Endodermal cell (in vitro differentiated cells): ENCODE measurements at regions not wholly inside any gene's neighbourhood (a gene's known extent, or its start where the extent isn't known, plus 50 kb on each side); places are given as distances from the start of the nearest gene placed in this dataset.
A peak's percentile ranks its signal among the peaks of the same experiment; 100 is the strongest.

ENCODE experiments used
- DNase-seq: peaks from one replicate; pipeline ENCODE4 v3.0.0-alpha.2; 2017
- H3K27ac ChIP-seq: 2 replicates; pipeline ENCODE4 v1.5.1; 2013; ENCODE audit warnings: mild to moderate bottlenecking, low read depth, low read length, moderate library complexity
- H3K27me3 ChIP-seq: 2 replicates; pipeline ENCODE4 v1.6.1; 2013; ENCODE audit warnings: mild to moderate bottlenecking, low read length, moderate library complexity; ENCODE audit not compliant: insufficient read depth, control insufficient read depth, poor library complexity, severe bottlenecking
- H3K36me3 ChIP-seq: 2 replicates; pipeline ENCODE4 v1.7.0; 2013; ENCODE audit warnings: mild to moderate bottlenecking, low read length, moderate library complexity; ENCODE audit not compliant: control insufficient read depth, insufficient read depth
- H3K4me1 ChIP-seq: one replicate; pipeline ENCODE4 v1.7.0; 2013; ENCODE audit warnings: low read length; ENCODE audit not compliant: control insufficient read depth, insufficient read depth
- H3K4me3 ChIP-seq: 2 replicates; pipeline ENCODE4 v1.5.1; 2013; ENCODE audit warnings: mild to moderate bottlenecking, low read length, moderate library complexity
- H3K9ac ChIP-seq: 2 replicates; pipeline ENCODE4 v1.6.1; 2013; ENCODE audit warnings: mild to moderate bottlenecking, low read length, moderate library complexity; ENCODE audit not compliant: poor library complexity, severe bottlenecking; ENCODE audit errors: extremely low read depth
- H3K9me3 ChIP-seq: 2 replicates; pipeline ENCODE4 v1.6.1; 2013; ENCODE audit warnings: mild to moderate bottlenecking, low read length, moderate library complexity; ENCODE audit not compliant: control insufficient read depth
- H3K27ac Mint-ChIP-seq: 2 replicates; pipeline ENCODE4 v1.8.0; 2020; ENCODE audit warnings: mixed read lengths
- H3K27me3 Mint-ChIP-seq: 2 replicates; pipeline ENCODE4 v1.8.0; 2021; ENCODE audit warnings: mild to moderate bottlenecking, mixed read lengths; ENCODE audit not compliant: insufficient read depth
- H3K36me3 Mint-ChIP-seq: 2 replicates; pipeline ENCODE4 v1.8.0; 2020; ENCODE audit warnings: low read depth, mixed read lengths
- H3K4me1 Mint-ChIP-seq: 2 replicates; pipeline ENCODE4 v1.8.0; 2020; ENCODE audit warnings: mixed read lengths
- H3K4me3 Mint-ChIP-seq: 2 replicates; pipeline ENCODE4 v1.8.0; 2020; ENCODE audit warnings: mild to moderate bottlenecking, moderate library complexity, mixed read lengths
- H3K9me3 Mint-ChIP-seq: 2 replicates; pipeline ENCODE4 v1.8.0; 2020; ENCODE audit warnings: mild to moderate bottlenecking, mixed read lengths
- WGBS, 2 experiments: methylation state at CpG; one replicate each; pipeline versions ENCODE4 v1.1.5 to v1.1.7; 2013; ENCODE audit warnings: missing lambda C conversion rate in 2 of 2, mixed read lengths in 1 of 2; ENCODE audit not compliant: insufficient coverage in 1 of 2, insufficient read length in 1 of 2; 5-methylcytosine and 5-hydroxymethylcytosine counted together
- TF ChIP-seq, protein P1 (sequence below): fragments of 200-600 bp; sonication (generic); conservative IDR thresholded peaks from 2 replicates; pipeline ENCODE4 v1.5.0; 2021; ENCODE audit warnings: antibody characterized with exemption, mild to moderate bottlenecking

DNA sequence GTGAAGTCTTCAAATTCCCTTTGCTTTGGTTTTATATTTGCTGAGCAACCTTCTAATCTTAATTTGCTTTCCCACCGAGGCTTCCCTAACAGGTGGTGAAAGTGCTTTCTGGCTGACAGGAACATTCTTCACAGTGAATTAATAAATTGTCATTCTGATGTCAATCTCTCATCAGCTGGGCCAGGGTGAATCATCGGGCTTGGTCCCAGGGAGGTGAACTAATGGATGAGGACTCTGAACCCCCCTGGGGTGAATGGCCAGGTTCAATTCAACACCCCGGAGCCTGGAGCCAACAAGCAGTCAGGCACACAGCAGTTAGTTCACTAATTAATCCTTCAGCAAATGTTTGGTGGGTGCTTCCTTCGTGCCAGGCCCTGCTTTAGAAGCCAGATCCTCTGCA is 155.4 kb upstream of the PDGFD start:
- Mint-ChIP-seq H3K4me3 (no peak overlapping the region), H3K36me3 (no peaks in the 10 kb centered on the region), H3K27ac (no peak overlapping the region), H3K4me1 (peaks cover 11% of the 10 kb centered on the region), H3K9me3 (no peaks in the 10 kb centered on the region), H3K27me3 (no peaks in the 10 kb centered on the region)
- H3K4me1 ChIP-seq, result no peaks in the 10 kb centered on the region
- no peaks in the 10 kb centered on the region for H3K36me3 ChIP-seq
- WGBS, 2 experiments, result 87 to 96% methylated on average over 3 to 4 of the region's 4 CpGs
- H3K9me3 ChIP-seq, result no peaks in the 10 kb centered on the region
- no peak overlapping the region for H3K4me3 ChIP-seq
- TF ChIP-seq, protein P1, sequence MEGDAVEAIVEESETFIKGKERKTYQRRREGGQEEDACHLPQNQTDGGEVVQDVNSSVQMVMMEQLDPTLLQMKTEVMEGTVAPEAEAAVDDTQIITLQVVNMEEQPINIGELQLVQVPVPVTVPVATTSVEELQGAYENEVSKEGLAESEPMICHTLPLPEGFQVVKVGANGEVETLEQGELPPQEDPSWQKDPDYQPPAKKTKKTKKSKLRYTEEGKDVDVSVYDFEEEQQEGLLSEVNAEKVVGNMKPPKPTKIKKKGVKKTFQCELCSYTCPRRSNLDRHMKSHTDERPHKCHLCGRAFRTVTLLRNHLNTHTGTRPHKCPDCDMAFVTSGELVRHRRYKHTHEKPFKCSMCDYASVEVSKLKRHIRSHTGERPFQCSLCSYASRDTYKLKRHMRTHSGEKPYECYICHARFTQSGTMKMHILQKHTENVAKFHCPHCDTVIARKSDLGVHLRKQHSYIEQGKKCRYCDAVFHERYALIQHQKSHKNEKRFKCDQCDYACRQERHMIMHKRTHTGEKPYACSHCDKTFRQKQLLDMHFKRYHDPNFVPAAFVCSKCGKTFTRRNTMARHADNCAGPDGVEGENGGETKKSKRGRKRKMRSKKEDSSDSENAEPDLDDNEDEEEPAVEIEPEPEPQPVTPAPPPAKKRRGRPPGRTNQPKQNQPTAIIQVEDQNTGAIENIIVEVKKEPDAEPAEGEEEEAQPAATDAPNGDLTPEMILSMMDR, result no peak
- no peak overlapping the region for H3K9ac ChIP-seq
- no peaks in the 10 kb centered on the region for H3K27me3 ChIP-seq
- no peak for DNase-seq
- no peak overlapping the region for H3K27ac ChIP-seq

DNA sequence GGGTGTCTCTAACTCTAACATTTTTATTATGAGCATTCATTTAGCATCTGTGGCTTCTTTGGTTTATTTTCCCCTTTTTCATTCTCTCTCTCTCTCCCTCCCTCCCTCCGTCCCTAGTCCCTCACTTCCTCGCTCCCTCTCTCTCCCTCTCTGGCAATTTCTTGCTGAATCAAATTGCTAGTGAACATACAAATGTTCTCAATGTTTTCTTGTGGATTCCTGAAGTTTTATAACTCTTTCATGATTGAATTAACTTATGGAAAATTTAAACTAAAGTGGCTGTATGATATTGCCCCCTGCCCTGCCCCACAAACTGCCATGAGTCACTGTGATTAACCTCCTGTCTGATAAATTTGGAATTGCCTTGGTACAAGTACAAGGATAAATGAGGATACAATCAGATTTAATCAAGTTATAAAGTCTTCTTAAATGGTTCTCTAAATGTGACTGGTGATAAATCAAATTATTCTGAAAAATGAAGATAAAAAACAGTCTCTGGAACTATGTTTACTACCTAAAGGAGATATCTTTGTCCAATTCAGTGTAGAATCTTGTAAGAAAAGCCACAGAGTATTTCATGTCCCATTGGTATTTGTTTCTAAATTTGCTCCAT is 143.0 kb upstream of the PDGFD start:
- no peaks in the 10 kb centered on the region for H3K4me1 ChIP-seq
- H3K27me3 Mint-ChIP-seq, result no peaks in the 10 kb centered on the region
- H3K27ac ChIP-seq, result no peak overlapping the region
- peaks cover 4% of the 10 kb centered on the region for H3K4me1 Mint-ChIP-seq
- H3K27me3 ChIP-seq, result no peaks in the 10 kb centered on the region
- no peaks in the 10 kb centered on the region for H3K9me3 Mint-ChIP-seq
- no peaks in the 10 kb centered on the region for H3K36me3 Mint-ChIP-seq
- no peaks in the 10 kb centered on the region for H3K9me3 ChIP-seq
- H3K9ac ChIP-seq, result no peak overlapping the region
- no peak overlapping the region for H3K4me3 Mint-ChIP-seq
- WGBS, 2 experiments, result 83 to 93% methylated on average over 1 to 2 of the region's 2 CpGs
- no peak for DNase-seq
- H3K36me3 ChIP-seq, result no peaks in the 10 kb centered on the region
- TF ChIP-seq, protein P1, result no peak
- H3K27ac Mint-ChIP-seq, result no peak overlapping the region
- no peak overlapping the region for H3K4me3 ChIP-seq

DNA sequence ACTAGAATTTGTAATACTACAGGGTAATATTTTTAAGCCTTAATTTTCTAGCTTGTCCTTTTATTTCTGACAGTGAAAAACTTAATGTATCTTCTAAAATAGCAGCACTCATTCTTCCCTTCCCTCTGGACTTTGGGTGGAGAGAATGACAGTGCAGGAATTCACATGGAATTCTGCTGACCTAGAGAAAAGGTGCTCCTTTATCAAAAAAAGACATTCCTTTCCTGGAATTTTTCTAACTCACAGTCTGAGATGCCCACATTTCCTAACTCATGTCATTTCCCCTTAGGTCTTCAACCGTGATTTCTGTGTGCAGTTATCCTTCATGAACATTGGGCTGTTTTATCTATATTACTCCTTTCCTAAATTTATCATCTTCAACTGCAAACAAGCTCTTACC is 137.8 kb upstream of the PDGFD start:
- Mint-ChIP-seq H3K27ac (peak overlapping the region; percentile 50), H3K36me3 (no peaks in the 10 kb centered on the region)

More for the DNA sequence above, 137.8 kb upstream of the PDGFD start:
- no peaks in the 10 kb centered on the region for H3K27me3 Mint-ChIP-seq
- H3K9ac ChIP-seq, result no peak overlapping the region
- DNase-seq, result no peak
- TF ChIP-seq, protein P1, result no peak
- no peaks in the 10 kb centered on the region for H3K36me3 ChIP-seq
- no peaks in the 10 kb centered on the region for H3K27me3 ChIP-seq
- H3K27ac ChIP-seq, result no peak overlapping the region
- WGBS, 2 experiments, result 79 to 89% methylated on average over 1 of the region's 1 CpG
- H3K9me3 Mint-ChIP-seq, result no peaks in the 10 kb centered on the region
- H3K4me1 ChIP-seq, result no peaks in the 10 kb centered on the region
- H3K9me3 ChIP-seq, result no peaks in the 10 kb centered on the region
- H3K4me1 Mint-ChIP-seq, result no peaks in the 10 kb centered on the region
- no peak overlapping the region for H3K4me3 ChIP-seq
- H3K4me3 Mint-ChIP-seq, result no peak overlapping the region
